Natural killer cell (primary cell): ENCODE measurements at regions not wholly inside any gene's neighbourhood (a gene's known extent, or its start where the extent isn't known, plus 50 kb on each side); places are given as distances from the start of the nearest gene placed in this dataset.

Experiments used
- ATAC-seq, 3 donors: fragments of 150-1000 bp in 2 of 3; fragments of 200-7000 bp in 1 of 3; cut with Tn5 transposase; 1 replicate in 1 of 3; 2 replicates in 2 of 3; pipeline ENCODE4 v1.10.0; 2021; ENCODE audit warnings: mild to moderate bottlenecking in 2 of 3, moderate library complexity in 2 of 3
- DNase-seq, 2 donors: peaks; one replicate each; pipeline versions ENCODE4 v3.0.0 to v3.0.0-alpha.2; 2013 to 2021; ENCODE audit warnings: mixed read lengths in 1 of 2
- H3K27ac ChIP-seq: one replicate; pipeline ENCODE4 v1.5.1; 2013; ENCODE audit warnings: mild to moderate bottlenecking, low read length
- H3K27me3 ChIP-seq: one replicate; pipeline ENCODE4 v1.6.1; 2013; ENCODE audit warnings: low read length; ENCODE audit not compliant: control insufficient read depth, insufficient read depth
- H3K36me3 ChIP-seq: one replicate; pipeline ENCODE4 v1.6.1; 2013; ENCODE audit warnings: low read length; ENCODE audit not compliant: control insufficient read depth, insufficient read depth
- H3K4me1 ChIP-seq: one replicate; pipeline ENCODE4 v1.6.1; 2013; ENCODE audit warnings: low read length; ENCODE audit not compliant: control insufficient read depth, insufficient read depth
- H3K4me3 ChIP-seq: one replicate; pipeline ENCODE4 v1.5.1; 2013; ENCODE audit warnings: low read length
- H3K9me3 ChIP-seq: one replicate; pipeline ENCODE4 v1.6.1; 2013; ENCODE audit warnings: low read length; ENCODE audit not compliant: control insufficient read depth, insufficient read depth
- H3K27ac Mint-ChIP-seq, 2 donors: one replicate each; pipeline ENCODE4 v1.8.0; 2022; ENCODE audit warnings: mild to moderate bottlenecking in 2 of 2, mixed read lengths in 2 of 2, moderate library complexity in 1 of 2
- H3K27me3 Mint-ChIP-seq, 2 donors: one replicate each; pipeline ENCODE4 v1.8.0; 2022; ENCODE audit warnings: low read depth in 2 of 2, mixed read lengths in 2 of 2
- H3K36me3 Mint-ChIP-seq: one replicate; pipeline ENCODE4 v1.8.0; 2022; ENCODE audit warnings: mixed read lengths
- H3K4me1 Mint-ChIP-seq, 2 donors: one replicate each; pipeline ENCODE4 v1.8.0; 2022; ENCODE audit warnings: mixed read lengths in 2 of 2
- H3K4me3 Mint-ChIP-seq: one replicate; pipeline ENCODE4 v1.8.0; 2022; ENCODE audit warnings: mild to moderate bottlenecking, moderate library complexity, mixed read lengths
- H3K9me3 Mint-ChIP-seq, 2 donors: one replicate each; pipeline ENCODE4 v1.8.0; 2022; ENCODE audit warnings: mixed read lengths in 2 of 2
- CTCF ChIP-seq: fragments of 200-600 bp; IDR thresholded peaks from one replicate; pipeline ENCODE4 v1.8.0; 2022; ENCODE audit warnings: antibody characterized with exemption
- WGBS: methylation state at CpG from one replicate; pipeline ENCODE4 v1.1.7; 2013; ENCODE audit warnings: missing lambda C conversion rate; ENCODE audit not compliant: insufficient coverage; 5-methylcytosine and 5-hydroxymethylcytosine counted together
- intact Hi-C: fragments of 100-400 bp; cut with micrococcal nuclease; formaldehyde crosslinking; loops from one replicate; pipeline ENCODE4 v1.14.2; 2022

GRCh38 chr7:86923527-86923926, 135.9 kb downstream of the ELAPOR2 start:
- H3K27me3 Mint-ChIP-seq, result peaks cover 5 to 11% of the 10 kb centered on the region in 2 donors
- TF ChIP-seq CTCF, result no peak
- intact Hi-C loops, result no loop called here
- H3K27ac ChIP-seq, result no peak overlapping the region
- no peaks in the 10 kb centered on the region for H3K9me3 ChIP-seq
- no peaks in the 10 kb centered on the region for H3K36me3 Mint-ChIP-seq
- H3K4me1 ChIP-seq, result no peaks in the 10 kb centered on the region
- H3K36me3 ChIP-seq, result no peaks in the 10 kb centered on the region
- no peak overlapping the region for H3K4me3 Mint-ChIP-seq
- H3K27ac Mint-ChIP-seq, result no peak overlapping the region
- no peaks in the 10 kb centered on the region for H3K27me3 ChIP-seq
- no peaks in the 10 kb centered on the region for H3K4me1 Mint-ChIP-seq
- DNase-seq, result no peak
- H3K4me3 ChIP-seq, result no peak overlapping the region
- ATAC-seq, result no peak
- no peaks in the 10 kb centered on the region for H3K9me3 Mint-ChIP-seq

- Histone ChIP-seq H3K36me3 (no peaks in the 10 kb centered on the region), H3K27me3 (no peaks in the 10 kb centered on the region), H3K4me3 (no peak overlapping the region), H3K4me1 (no peaks in the 10 kb centered on the region), H3K27ac (no peak overlapping the region), H3K9me3 (no peaks in the 10 kb centered on the region)
- intact Hi-C loops, result no loop called here
- no peak overlapping the region for H3K27ac Mint-ChIP-seq
- H3K9me3 Mint-ChIP-seq, result no peaks in the 10 kb centered on the region
- H3K36me3 Mint-ChIP-seq, result no peaks in the 10 kb centered on the region
- no peak for TF ChIP-seq CTCF
- H3K27me3 Mint-ChIP-seq, result peaks cover 5% of the 10 kb centered on the region in 2 donors
- DNase-seq (no peak), ATAC-seq (no peak)
- H3K4me1 Mint-ChIP-seq, result no peaks in the 10 kb centered on the region
- H3K4me3 Mint-ChIP-seq, result no peak overlapping the region
Measured at GRCh38 chr7:86920154-86920553, 139.3 kb downstream of the ELAPOR2 start.

GRCh38 chr7:86918245-86918644, 141.2 kb downstream of the ELAPOR2 start:
- no peak for TF ChIP-seq CTCF
- Histone ChIP-seq H3K4me3 (no peak overlapping the region), H3K27ac (no peak overlapping the region), H3K27me3 (no peaks in the 10 kb centered on the region), H3K4me1 (no peaks in the 10 kb centered on the region), H3K9me3 (no peaks in the 10 kb centered on the region), H3K36me3 (no peaks in the 10 kb centered on the region)
- Mint-ChIP-seq H3K9me3 (no peaks in the 10 kb centered on the region), H3K4me3 (no peak overlapping the region), H3K4me1 (no peaks in the 10 kb centered on the region), H3K36me3 (no peaks in the 10 kb centered on the region), H3K27me3 (peaks cover 5 to 8% of the 10 kb centered on the region in 2 donors), H3K27ac (no peak overlapping the region)
- DNase-seq, result no peak
- WGBS, result 94% methylated on average over 2 of the region's 3 CpGs
- intact Hi-C loops, result no loop called here
- ATAC-seq, result no peak

GRCh38 chr7:86916277-86916825, 143.1 kb downstream of the ELAPOR2 start:
- no peaks in the 10 kb centered on the region for H3K4me1 ChIP-seq
- intact Hi-C loops, result no loop called here
- H3K4me3 Mint-ChIP-seq, result no peak overlapping the region
- no peaks in the 10 kb centered on the region for H3K27me3 ChIP-seq
- no peak overlapping the region for H3K27ac Mint-ChIP-seq
- no peak for ATAC-seq
- H3K36me3 Mint-ChIP-seq, result no peaks in the 10 kb centered on the region
- TF ChIP-seq CTCF, result no peak
- no peaks in the 10 kb centered on the region for H3K36me3 ChIP-seq
- DNase-seq, result no peak
- 80% methylated on average over 1 of the region's 1 CpG for WGBS
- H3K9me3 Mint-ChIP-seq, result no peaks in the 10 kb centered on the region
- H3K4me3 ChIP-seq, result no peak overlapping the region
- no peaks in the 10 kb centered on the region for H3K4me1 Mint-ChIP-seq
- H3K27ac ChIP-seq, result no peak overlapping the region
- no peaks in the 10 kb centered on the region for H3K9me3 ChIP-seq
- peaks cover 5 to 8% of the 10 kb centered on the region in 2 donors for H3K27me3 Mint-ChIP-seq
